HUES6 (cell line): ENCODE measurements at regions not wholly inside any gene's neighbourhood (a gene's known extent, or its start where the extent isn't known, plus 50 kb on each side); places are given as distances from the start of the nearest gene placed in this dataset.

Experiments used
- H3K27ac ChIP-seq: 2 replicates; pipeline ENCODE4 v1.7.0; 2013; ENCODE audit warnings: low read depth, mild to moderate bottlenecking, low read length, inconsistent platforms
- H3K27me3 ChIP-seq: 2 replicates; pipeline ENCODE4 v1.6.1; 2013; ENCODE audit warnings: low read length; ENCODE audit not compliant: control insufficient read depth, insufficient read depth
- H3K36me3 ChIP-seq: 2 replicates; pipeline ENCODE4 v1.6.1; 2013; ENCODE audit warnings: low read length; ENCODE audit not compliant: control insufficient read depth, insufficient read depth
- H3K4me1 ChIP-seq: 2 replicates; pipeline ENCODE4 v1.6.1; 2013; ENCODE audit warnings: low read length; ENCODE audit not compliant: control insufficient read depth, insufficient read depth
- H3K4me3 ChIP-seq: 2 replicates; pipeline ENCODE4 v1.5.1; 2013; ENCODE audit warnings: low read depth, low read length
- H3K9ac ChIP-seq: one replicate; pipeline ENCODE4 v1.6.1; 2013; ENCODE audit warnings: mild to moderate bottlenecking, low read length
- H3K9me3 ChIP-seq: 2 replicates; pipeline ENCODE4 v1.6.1; 2013; ENCODE audit warnings: low read depth, low read length; ENCODE audit not compliant: control insufficient read depth, insufficient read depth

DNA sequence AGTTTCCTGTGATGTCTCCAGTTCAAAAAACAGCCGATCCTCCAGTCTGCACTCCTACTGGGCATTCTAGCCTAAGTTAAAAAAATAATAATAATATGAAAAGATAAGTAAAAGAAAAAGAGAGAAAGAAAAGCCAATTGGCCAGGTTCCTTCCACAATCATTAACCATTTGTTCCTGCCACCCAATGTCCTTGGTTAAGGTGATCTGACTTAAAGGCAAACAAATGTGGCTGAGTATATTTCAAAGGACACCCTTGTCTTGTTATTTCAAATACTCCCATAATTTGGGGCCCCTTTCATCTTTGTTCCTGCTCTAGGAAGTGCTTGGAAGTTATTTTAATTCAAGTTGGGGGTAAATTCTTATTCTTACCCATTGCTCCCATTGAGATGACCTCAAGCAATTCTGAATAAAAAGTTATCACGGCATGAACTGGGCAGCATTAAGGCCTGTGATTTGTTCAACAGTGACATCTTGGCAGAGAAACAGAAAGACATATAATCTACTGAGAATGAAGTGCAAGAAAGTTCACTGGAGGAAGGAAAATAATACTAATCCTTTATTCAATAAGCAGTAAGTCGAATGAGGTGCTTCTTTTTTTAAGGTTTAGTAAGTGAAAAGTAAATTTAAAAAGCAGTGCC, 1054.5 kb upstream of the FANCL start:
- Histone ChIP-seq H3K27ac (no peak overlapping the region), H3K4me3 (no peak overlapping the region), H3K9ac (no peak overlapping the region), H3K4me1 (peaks cover 5% of the 10 kb centered on the region), H3K36me3 (no peaks in the 10 kb centered on the region), H3K9me3 (no peaks in the 10 kb centered on the region), H3K27me3 (peaks cover 5% of the 10 kb centered on the region; the same call in 1 of the 2 replicates)

DNA sequence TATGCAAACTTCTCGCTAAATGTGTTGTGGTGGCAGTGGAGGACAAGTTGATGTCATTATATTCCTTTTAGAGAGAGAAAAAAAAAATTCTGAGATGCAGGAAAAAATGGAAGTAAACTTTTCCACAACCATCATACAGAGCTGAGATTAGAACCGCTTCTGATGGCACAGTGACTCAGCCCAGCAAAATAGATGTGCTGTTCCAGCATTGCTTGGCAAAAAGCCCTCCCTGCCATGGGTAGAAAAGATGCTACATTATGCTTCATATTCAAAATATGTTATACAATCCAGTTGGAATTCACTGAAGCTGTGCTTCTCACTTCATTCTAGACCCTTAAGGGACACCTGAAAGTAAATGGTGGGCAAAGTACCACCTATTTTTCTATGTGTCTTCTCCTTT, 1047.6 kb upstream of the FANCL start:
- Histone ChIP-seq H3K4me3 (no peak overlapping the region), H3K9me3 (no peaks in the 10 kb centered on the region), H3K27ac (no peak overlapping the region), H3K4me1 (no peaks in the 10 kb centered on the region), H3K27me3 (peaks cover 5% of the 10 kb centered on the region; the same call in 1 of the 2 replicates), H3K36me3 (no peaks in the 10 kb centered on the region), H3K9ac (no peak overlapping the region)

DNA sequence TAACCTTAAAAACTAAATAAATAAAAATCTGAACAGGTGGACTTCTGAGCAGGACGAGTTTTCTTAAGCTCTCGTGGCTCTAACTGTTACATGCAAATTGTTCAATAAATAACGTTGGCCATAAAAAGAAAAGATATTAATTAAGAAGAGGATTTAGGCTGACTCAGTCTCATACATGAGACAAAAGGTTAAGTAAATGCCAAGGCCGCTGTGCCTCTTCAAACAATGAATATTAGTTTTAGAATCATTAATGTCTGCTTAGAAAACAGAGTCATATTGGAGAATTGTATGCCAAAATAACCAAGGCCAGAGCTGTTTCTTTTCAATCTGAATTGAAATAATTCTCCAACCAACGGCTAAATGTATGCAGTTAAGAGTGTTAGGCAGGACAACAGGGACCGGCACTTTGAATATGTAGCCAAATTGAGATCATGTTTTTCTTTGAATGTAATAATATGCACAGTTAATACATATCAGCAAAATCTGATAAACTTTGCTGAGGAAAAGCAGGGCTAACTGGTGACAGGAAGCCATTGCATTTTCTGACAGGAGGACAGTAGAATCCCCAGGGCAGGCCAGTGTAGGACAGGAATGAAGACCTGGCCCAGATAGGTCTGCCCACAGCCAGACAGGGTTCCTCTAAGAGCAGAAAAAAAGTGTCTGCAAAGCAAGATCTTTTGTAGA, 1041.4 kb upstream of the FANCL start:
- Histone ChIP-seq H3K9me3 (no peaks in the 10 kb centered on the region), H3K9ac (no peak overlapping the region), H3K4me1 (no peaks in the 10 kb centered on the region), H3K36me3 (no peaks in the 10 kb centered on the region), H3K4me3 (no peak overlapping the region), H3K27me3 (no peaks in the 10 kb centered on the region), H3K27ac (no peak overlapping the region)

DNA sequence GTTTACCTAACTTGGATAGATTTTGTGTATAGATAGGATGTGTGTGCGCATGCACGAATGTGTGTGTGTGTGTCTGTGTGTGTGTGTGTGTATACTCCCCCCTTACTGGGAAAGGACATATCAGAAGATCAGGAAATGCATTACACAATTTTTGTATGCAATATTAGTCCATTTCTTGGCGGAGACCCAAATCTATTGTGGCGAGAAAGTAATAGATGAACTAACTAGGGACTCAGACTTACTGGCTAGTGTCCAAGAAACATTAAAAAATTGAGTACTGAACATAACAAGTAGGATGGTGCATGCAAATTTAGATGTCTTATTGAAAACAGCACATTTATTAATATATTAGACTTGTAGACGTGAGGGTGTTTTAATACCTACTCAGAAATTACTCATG, 1036.5 kb upstream of the FANCL start:
- no peaks in the 10 kb centered on the region for H3K36me3 ChIP-seq
- H3K4me1 ChIP-seq, result no peaks in the 10 kb centered on the region
- H3K9me3 ChIP-seq, result no peaks in the 10 kb centered on the region
- H3K4me3 ChIP-seq, result no peak overlapping the region
- no peak overlapping the region for H3K9ac ChIP-seq
- H3K27ac ChIP-seq, result no peak overlapping the region
- H3K27me3 ChIP-seq, result no peaks in the 10 kb centered on the region

DNA sequence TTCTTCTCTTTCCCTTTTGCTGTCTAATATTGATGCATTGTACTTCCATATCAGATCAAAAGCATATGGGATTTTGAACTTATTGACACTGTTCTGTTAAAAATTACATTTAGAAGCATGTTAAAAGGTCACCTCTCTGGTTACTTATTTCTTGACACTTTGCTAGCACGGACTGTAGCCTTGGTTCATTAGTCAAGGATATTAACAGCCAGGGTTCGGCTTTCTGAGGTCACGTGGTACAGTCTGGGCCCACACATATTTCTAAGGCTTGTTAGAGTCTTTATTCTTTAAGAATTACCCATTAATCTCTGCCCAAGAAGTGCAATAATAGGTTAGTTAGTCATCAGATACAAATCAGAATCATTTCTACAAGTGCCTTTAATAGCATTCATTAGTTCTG, 1035.8 kb upstream of the FANCL start:
- Histone ChIP-seq H3K9ac (no peak overlapping the region), H3K4me1 (no peaks in the 10 kb centered on the region), H3K4me3 (no peak overlapping the region), H3K27me3 (no peaks in the 10 kb centered on the region), H3K27ac (no peak overlapping the region), H3K36me3 (no peaks in the 10 kb centered on the region), H3K9me3 (no peaks in the 10 kb centered on the region)

DNA sequence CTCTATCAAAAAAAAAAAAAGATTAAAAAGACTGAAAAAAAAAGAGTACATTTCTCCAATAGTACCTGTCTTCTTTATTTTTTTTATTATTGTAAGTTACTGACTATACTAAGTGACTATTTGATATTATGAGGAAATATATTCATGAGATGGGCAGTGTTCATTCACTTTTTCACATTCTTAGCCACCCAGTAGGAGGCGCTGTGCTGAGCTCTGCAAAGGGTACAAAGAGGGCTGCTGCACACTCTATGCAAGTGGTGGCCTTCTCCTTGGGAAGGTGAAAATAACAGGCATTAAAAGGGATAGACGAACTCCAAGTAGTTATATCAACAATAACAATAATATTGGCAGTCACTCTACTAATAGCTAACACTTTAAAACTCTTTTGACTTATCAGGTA, 1034.9 kb upstream of the FANCL start:
- no peaks in the 10 kb centered on the region for H3K4me1 ChIP-seq
- H3K9me3 ChIP-seq, result no peaks in the 10 kb centered on the region
- H3K27me3 ChIP-seq, result no peaks in the 10 kb centered on the region
- H3K4me3 ChIP-seq, result no peak overlapping the region
- no peaks in the 10 kb centered on the region for H3K36me3 ChIP-seq
- H3K9ac ChIP-seq, result no peak overlapping the region
- no peak overlapping the region for H3K27ac ChIP-seq

DNA sequence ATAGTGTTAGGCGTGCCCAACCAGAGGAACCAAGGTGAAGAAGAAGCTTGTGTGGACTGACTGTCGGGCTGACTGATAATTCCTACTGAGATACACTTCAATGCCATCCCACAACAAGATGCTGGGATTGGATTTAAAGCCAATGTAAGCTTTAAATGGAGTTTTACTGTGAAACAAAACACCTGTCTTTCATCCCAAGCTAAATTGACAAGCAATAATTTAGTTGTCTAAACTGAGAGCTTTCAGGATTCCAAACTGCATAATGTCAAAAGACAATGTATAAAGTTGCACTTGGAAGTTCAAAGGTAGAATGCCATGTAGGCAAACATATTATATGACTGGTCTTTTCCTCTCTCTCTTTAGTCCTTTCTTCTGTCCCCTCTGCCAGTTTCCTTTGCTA, 1025.3 kb upstream of the FANCL start:
- H3K9me3 ChIP-seq, result no peaks in the 10 kb centered on the region
- no peak overlapping the region for H3K9ac ChIP-seq
- H3K36me3 ChIP-seq, result no peaks in the 10 kb centered on the region
- no peaks in the 10 kb centered on the region for H3K27me3 ChIP-seq
- H3K4me3 ChIP-seq, result no peak overlapping the region
- H3K27ac ChIP-seq, result no peak overlapping the region
- H3K4me1 ChIP-seq, result peaks cover 5% of the 10 kb centered on the region; the same call in 1 of the 2 replicates

DNA sequence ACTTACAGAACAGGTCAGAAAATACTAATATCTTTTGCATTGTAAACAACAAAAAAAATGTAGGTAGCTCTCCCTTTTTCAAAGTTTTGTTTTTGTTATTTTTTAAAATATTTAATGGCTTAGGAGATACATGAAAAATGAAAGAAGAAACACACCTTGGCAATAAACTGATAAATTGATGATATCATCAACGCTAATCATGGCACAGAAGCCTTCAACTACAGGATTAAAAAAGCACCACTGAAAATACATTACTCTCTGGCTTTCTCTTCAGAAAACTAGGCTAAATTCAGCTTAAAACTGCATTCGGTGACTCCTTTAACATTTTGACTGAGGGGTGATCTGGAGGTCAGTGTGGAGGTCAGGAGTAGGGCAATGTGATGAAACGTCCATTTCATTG, 1018.8 kb upstream of the FANCL start:
- Histone ChIP-seq H3K27ac (no peak overlapping the region), H3K9me3 (no peaks in the 10 kb centered on the region), H3K4me3 (no peak overlapping the region), H3K4me1 (no peaks in the 10 kb centered on the region; the same call in 1 of the 2 replicates), H3K9ac (no peak overlapping the region), H3K27me3 (no peaks in the 10 kb centered on the region), H3K36me3 (no peaks in the 10 kb centered on the region)

DNA sequence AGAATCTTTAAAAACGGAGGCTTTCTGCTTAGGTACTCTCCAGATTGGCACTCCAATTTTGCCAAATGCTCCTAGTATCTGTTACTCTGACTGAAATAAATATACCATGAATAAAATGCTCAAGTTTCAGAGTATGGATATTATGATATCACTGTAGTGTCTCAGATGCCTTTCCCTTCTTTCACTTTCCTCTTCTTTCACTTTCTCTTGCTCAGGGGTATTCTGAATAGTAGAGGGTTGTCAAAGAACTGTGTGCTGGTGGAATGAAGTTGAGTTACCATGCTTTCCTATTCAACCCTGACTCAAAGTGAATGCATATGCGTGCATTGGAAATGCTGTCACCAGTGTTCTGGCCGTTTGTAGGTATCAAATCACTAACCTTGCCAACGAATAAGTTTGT, 1015.2 kb upstream of the FANCL start:
- H3K9me3 ChIP-seq, result no peaks in the 10 kb centered on the region
- H3K4me3 ChIP-seq, result no peak overlapping the region
- no peak overlapping the region for H3K9ac ChIP-seq
- no peaks in the 10 kb centered on the region for H3K36me3 ChIP-seq
- no peaks in the 10 kb centered on the region for H3K27me3 ChIP-seq
- no peaks in the 10 kb centered on the region; the same call in 1 of the 2 replicates for H3K4me1 ChIP-seq
- H3K27ac ChIP-seq, result no peak overlapping the region

DNA sequence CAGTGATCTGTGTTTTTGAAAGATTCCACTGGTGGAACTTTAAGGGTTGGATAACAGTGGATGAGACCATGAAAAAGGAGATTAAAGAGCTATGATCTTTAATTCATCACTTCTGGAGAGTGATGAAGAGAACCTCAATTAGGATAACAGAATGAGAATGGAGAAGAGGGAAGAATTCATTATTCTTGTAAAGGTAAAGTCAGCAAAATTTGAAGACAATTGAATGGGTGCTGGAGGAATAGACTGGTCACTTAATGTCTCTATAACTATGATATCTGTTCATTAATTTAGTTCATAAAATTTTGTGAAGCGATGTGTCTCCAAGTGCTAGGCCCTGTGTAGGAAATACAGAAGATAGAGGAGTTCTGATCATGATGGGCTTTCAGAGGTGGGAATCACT, 1013.2 kb upstream of the FANCL start:
- H3K4me1 ChIP-seq, result peaks cover 5% of the 10 kb centered on the region; the same call in 1 of the 2 replicates
- H3K9ac ChIP-seq, result no peak overlapping the region
- H3K4me3 ChIP-seq, result no peak overlapping the region
- H3K27ac ChIP-seq, result no peak overlapping the region
- H3K36me3 ChIP-seq, result no peaks in the 10 kb centered on the region
- no peaks in the 10 kb centered on the region for H3K9me3 ChIP-seq
- no peaks in the 10 kb centered on the region for H3K27me3 ChIP-seq

DNA sequence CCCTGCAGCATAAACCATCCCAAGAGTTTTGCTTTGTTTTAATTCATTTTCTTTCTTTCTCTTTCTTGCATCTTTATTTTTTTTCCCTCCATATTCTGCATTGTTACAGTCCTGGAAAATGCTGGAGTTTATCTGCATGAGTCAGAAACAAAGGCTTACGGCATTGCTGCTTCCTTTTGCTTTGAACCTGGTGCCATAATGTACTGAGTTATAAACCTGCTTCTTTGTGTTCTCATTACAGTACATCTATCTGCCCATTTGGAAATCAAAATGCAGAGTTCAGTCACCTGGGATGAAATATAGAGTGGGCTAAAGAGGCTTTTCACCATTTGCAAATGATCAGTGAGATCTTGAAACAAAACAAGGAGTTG, 1009.2 kb upstream of the FANCL start:
- Histone ChIP-seq H3K4me1 (peaks cover 5% of the 10 kb centered on the region; the same call in 1 of the 2 replicates), H3K9ac (no peak overlapping the region), H3K4me3 (no peak overlapping the region), H3K9me3 (no peaks in the 10 kb centered on the region), H3K27ac (no peak overlapping the region), H3K36me3 (no peaks in the 10 kb centered on the region), H3K27me3 (no peaks in the 10 kb centered on the region)
